GM12878 (cell line): ENCODE measurements at regions not wholly inside any gene's neighbourhood (a gene's known extent, or its start where the extent isn't known, plus 50 kb on each side); places are given as distances from the start of the nearest gene placed in this dataset.

Experiments used
- ATAC-seq: fragments of 200-7000 bp; cut with Tn5 transposase; 3 replicates; pipeline ENCODE4 v1.9.1; 2020; ENCODE audit warnings: mild to moderate bottlenecking, moderate library complexity
- BruUV-seq: library from RNA; stranded (reverse); fragments of 400-500 nt; replicated peaks from 2 replicates; lab custom pipeline; 2021; lab: Mats Ljungman, UMichigan
- CTCF ChIA-PET: fragments of 300-600 bp; sonication (Branson Sonifier 250); formaldehyde crosslinking; extraction: SDS; loops from one replicate; lab custom pipeline; 2021; ENCODE audit warnings: inconsistent platforms; lab: Yijun Ruan, JAX
- POLR2A ChIA-PET: fragments of 350-600 bp; formaldehyde crosslinking; extraction: SDS; loops from one replicate; lab custom pipeline; 2021; ENCODE audit warnings: inconsistent platforms; lab: Charles Lee
- RAD21 ChIA-PET: fragments of 300-600 bp; sonication (Branson Sonifier 250); formaldehyde crosslinking; loops from one replicate; lab custom pipeline; 2023; ENCODE audit warnings: antibody characterized with exemption; ENCODE audit not compliant: unreplicated experiment; lab: Charles Lee
- SMC1A ChIA-PET: fragments of 300-600 bp; sonication (Branson Sonifier 250); formaldehyde crosslinking; loops from one replicate; lab custom pipeline; 2023; ENCODE audit not compliant: unreplicated experiment, uncharacterized antibody; lab: Charles Lee
- DNase-seq: peaks from one replicate; pipeline ENCODE4 v3.0.0-alpha.2; 2011; ENCODE audit warnings: low read depth, low spot score
- FAIRE-seq: peaks from 3 replicates; lab custom pipeline; 2011; peaks lifted over from hg19 to GRCh38; lab: Jason Lieb, UNC
- H2AFZ ChIP-seq: 2 replicates; pipeline ENCODE4 v1.6.0; 2011; ENCODE audit warnings: low read depth, low read length, control low read depth; ENCODE audit not compliant: control insufficient read depth
- H3K27ac ChIP-seq: 2 replicates; pipeline ENCODE4 v1.5.1; 2011; ENCODE audit warnings: control low read depth; ENCODE audit not compliant: control insufficient read depth, insufficient read depth
- H3K27me3 ChIP-seq, 2 experiments: replicated peaks in 1 of 2; 2 replicates each; pipeline versions ENCODE4 v1.6.0 to v1.6.1; 2011; ENCODE audit warnings: low read length in 1 of 2; ENCODE audit not compliant: control insufficient read depth in 2 of 2, insufficient read depth in 2 of 2
- H3K36me3 ChIP-seq, 2 experiments: 2 replicates each; pipeline ENCODE4 v1.5.1; 2011; ENCODE audit warnings: low read length in 1 of 2; ENCODE audit not compliant: control insufficient read depth in 2 of 2, insufficient read depth in 2 of 2
- H3K4me1 ChIP-seq: 2 replicates; pipeline ENCODE4 v1.6.1; 2011; ENCODE audit warnings: mild to moderate bottlenecking, low read length, moderate library complexity, mixed read lengths; ENCODE audit not compliant: control insufficient read depth, insufficient read depth
- H3K4me2 ChIP-seq: 2 replicates; pipeline ENCODE4 v1.6.0; 2011; ENCODE audit warnings: control low read depth; ENCODE audit not compliant: control insufficient read depth, insufficient read depth
- H3K4me3 ChIP-seq: fragments of 200-600 bp; sonication (generic); 2 replicates; pipeline ENCODE4 v1.5.1; 2016
- H3K79me2 ChIP-seq: 2 replicates; pipeline ENCODE4 v1.6.0; 2011; ENCODE audit warnings: low read length; ENCODE audit not compliant: control insufficient read depth, insufficient read depth
- H3K9ac ChIP-seq: 2 replicates; pipeline ENCODE4 v1.8.0; 2011; ENCODE audit warnings: low read length, control low read depth, mixed read lengths; ENCODE audit not compliant: control insufficient read depth, insufficient read depth
- H3K9me3 ChIP-seq: replicated peaks from 3 replicates; pipeline ENCODE4 v1.5.1; 2011; ENCODE audit warnings: mild to moderate bottlenecking, low read length; ENCODE audit not compliant: control insufficient read depth, insufficient read depth
- H4K20me1 ChIP-seq: 2 replicates; pipeline ENCODE4 v1.6.0; 2011; ENCODE audit not compliant: control insufficient read depth, insufficient read depth
- BMI1 ChIP-seq: fragments of 450-650 bp; IDR thresholded peaks from 2 replicates; pipeline ENCODE4 v1.6.1; 2016; ENCODE audit warnings: mild to moderate bottlenecking, moderate library complexity, borderline replicate concordance
- EZH2 ChIP-seq: IDR thresholded peaks from 2 replicates; pipeline ENCODE4 v1.6.1; 2012; ENCODE audit warnings: low read depth, mild to moderate bottlenecking, control low read depth, inconsistent platforms, low read length, borderline replicate concordance; ENCODE audit not compliant: control insufficient read depth
- MEF2A ChIP-seq: IDR thresholded peaks from 2 replicates; pipeline ENCODE4 v1.6.1; 2011; ENCODE audit warnings: low read depth, mild to moderate bottlenecking, low read length, moderate library complexity; ENCODE audit not compliant: insufficient read depth
- MYB ChIP-seq: fragments of 150-350 bp; IDR thresholded peaks from 2 replicates; pipeline ENCODE4 v1.6.1; 2014; ENCODE audit warnings: mild to moderate bottlenecking, low read depth, low read length, borderline replicate concordance
- SMC3 ChIP-seq: IDR thresholded peaks from 2 replicates; pipeline ENCODE4 v1.6.1; 2011; ENCODE audit warnings: low read length, improper control_type of control experiment, borderline replicate concordance
- SUPT20H ChIP-seq: IDR thresholded peaks from 2 replicates; pipeline ENCODE4 v1.6.1; 2011; ENCODE audit warnings: low read depth, mild to moderate bottlenecking, low read length, moderate library complexity, borderline replicate concordance; ENCODE audit not compliant: control insufficient read depth
- TCF3 ChIP-seq: IDR thresholded peaks from 2 replicates; pipeline ENCODE4 v1.6.1; 2012; ENCODE audit warnings: low read depth, mild to moderate bottlenecking, low read length, borderline replicate concordance; ENCODE audit not compliant: insufficient read depth
- WGBS: methylation state at CpG from one replicate; pipeline ENCODE4 v1.1.6; 2016; ENCODE audit warnings: low lambda C conversion rate; ENCODE audit not compliant: insufficient replicate concordance, insufficient coverage; ENCODE audit errors: missing lambda C conversion rate; 5-methylcytosine and 5-hydroxymethylcytosine counted together
- in situ Hi-C: fragments of 300-500 bp; cut with MboI; formaldehyde crosslinking; loops from 9 replicates; pipeline ENCODE4 v1.14.3; 2018; ENCODE audit warnings: mixed read lengths
- intact Hi-C: fragments of 100-400 bp; cut with micrococcal nuclease; formaldehyde crosslinking; loops from one replicate; pipeline ENCODE4 v1.14.2; 2022; ENCODE audit not compliant: unreplicated experiment
- TF ChIP-seq, protein P1 (sequence below): fragments of 450-650 bp; IDR thresholded peaks from 2 replicates; pipeline ENCODE4 v1.6.1; 2017; ENCODE audit warnings: borderline replicate concordance
- TF ChIP-seq, protein P2 (sequence below): fragments of 450-650 bp; IDR thresholded peaks from 2 replicates; pipeline ENCODE4 v1.6.1; 2016; ENCODE audit warnings: mild to moderate bottlenecking, moderate library complexity, borderline replicate concordance
- TF ChIP-seq, protein P3 (sequence below): IDR thresholded peaks from 2 replicates; pipeline ENCODE4 v1.6.1; 2011; ENCODE audit warnings: low read depth, mild to moderate bottlenecking, low read length, moderate library complexity, borderline replicate concordance; ENCODE audit errors: extremely low read depth
- TF ChIP-seq, protein P4 (sequence below): fragments of 450-650 bp; IDR thresholded peaks from 2 replicates; pipeline ENCODE4 v1.6.1; 2017; ENCODE audit warnings: mild to moderate bottlenecking
- TF ChIP-seq, protein P5 (sequence below): fragments of 150-350 bp; IDR thresholded peaks from 2 replicates; pipeline ENCODE4 v1.6.1; 2014; ENCODE audit warnings: mild to moderate bottlenecking, low read depth, low read length

DNA sequence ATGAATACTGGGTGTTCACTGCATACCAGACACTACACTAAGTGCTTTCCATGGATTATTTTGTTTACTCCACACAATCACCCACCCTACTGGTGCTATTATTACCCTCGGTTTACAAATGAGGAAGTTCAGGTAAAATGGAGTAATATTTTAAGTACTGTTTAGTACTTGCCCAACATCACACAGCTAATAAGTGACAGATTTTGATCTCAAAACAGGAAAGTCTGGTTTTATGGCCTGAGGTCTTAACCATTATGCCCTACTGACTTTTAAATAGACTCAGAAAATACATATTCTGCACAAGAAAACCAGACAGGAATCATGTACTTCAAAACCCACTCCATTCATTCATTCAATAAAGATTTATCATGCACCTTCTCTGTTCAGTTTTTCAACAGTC is 431.0 kb upstream of the TLE4 start:
- no peaks in the 10 kb centered on the region for H3K36me3 ChIP-seq
- H3K4me3 ChIP-seq: no peak overlapping the region
- intact Hi-C loops (loop anchor here (10.0 kb wide), 1 partner anchor 56 kb away; no protein-coding TSS in a partner anchor), in situ Hi-C loops (no loop called here)
- POLR2A ChIA-PET: no interaction called here
- no peak overlapping the region for H3K9ac ChIP-seq
- SMC1A ChIA-PET: no interaction called here
- no TSS peak for BruUV-seq
- no peak overlapping the region for H3K27ac ChIP-seq
- no peak for DNase-seq
- H3K4me1 ChIP-seq: no peaks in the 10 kb centered on the region
- no peaks in the 10 kb centered on the region for H4K20me1 ChIP-seq
- no peaks in the 10 kb centered on the region for H3K9me3 ChIP-seq
- H3K79me2 ChIP-seq: no peaks in the 10 kb centered on the region
- no peak for ATAC-seq
- no peaks in the 10 kb centered on the region for H3K27me3 ChIP-seq
- no peak overlapping the region for H2AFZ ChIP-seq
- no peak for FAIRE-seq
- 5% methylated on average over 1 of the region's 1 CpG for WGBS
- H3K4me2 ChIP-seq: no peak overlapping the region
- RAD21 ChIA-PET: no interaction called here
- CTCF ChIA-PET: interaction anchor here (1.0 to 1.1 kb wide), 2 partner anchors 9 to 13 kb away, joined by 3 read pairs; no protein-coding TSS in a partner anchor
- TF ChIP-seq, protein P1, sequence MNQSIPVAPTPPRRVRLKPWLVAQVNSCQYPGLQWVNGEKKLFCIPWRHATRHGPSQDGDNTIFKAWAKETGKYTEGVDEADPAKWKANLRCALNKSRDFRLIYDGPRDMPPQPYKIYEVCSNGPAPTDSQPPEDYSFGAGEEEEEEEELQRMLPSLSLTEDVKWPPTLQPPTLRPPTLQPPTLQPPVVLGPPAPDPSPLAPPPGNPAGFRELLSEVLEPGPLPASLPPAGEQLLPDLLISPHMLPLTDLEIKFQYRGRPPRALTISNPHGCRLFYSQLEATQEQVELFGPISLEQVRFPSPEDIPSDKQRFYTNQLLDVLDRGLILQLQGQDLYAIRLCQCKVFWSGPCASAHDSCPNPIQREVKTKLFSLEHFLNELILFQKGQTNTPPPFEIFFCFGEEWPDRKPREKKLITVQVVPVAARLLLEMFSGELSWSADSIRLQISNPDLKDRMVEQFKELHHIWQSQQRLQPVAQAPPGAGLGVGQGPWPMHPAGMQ: no peak
- TF ChIP-seq SUPT20H: no peak
- no peak for TF ChIP-seq MYB
- TF ChIP-seq EZH2: no peak
- TF ChIP-seq MEF2A: no peak
- no peak for TF ChIP-seq TCF3
- TF ChIP-seq SMC3: no peak
- TF ChIP-seq, protein P2, sequence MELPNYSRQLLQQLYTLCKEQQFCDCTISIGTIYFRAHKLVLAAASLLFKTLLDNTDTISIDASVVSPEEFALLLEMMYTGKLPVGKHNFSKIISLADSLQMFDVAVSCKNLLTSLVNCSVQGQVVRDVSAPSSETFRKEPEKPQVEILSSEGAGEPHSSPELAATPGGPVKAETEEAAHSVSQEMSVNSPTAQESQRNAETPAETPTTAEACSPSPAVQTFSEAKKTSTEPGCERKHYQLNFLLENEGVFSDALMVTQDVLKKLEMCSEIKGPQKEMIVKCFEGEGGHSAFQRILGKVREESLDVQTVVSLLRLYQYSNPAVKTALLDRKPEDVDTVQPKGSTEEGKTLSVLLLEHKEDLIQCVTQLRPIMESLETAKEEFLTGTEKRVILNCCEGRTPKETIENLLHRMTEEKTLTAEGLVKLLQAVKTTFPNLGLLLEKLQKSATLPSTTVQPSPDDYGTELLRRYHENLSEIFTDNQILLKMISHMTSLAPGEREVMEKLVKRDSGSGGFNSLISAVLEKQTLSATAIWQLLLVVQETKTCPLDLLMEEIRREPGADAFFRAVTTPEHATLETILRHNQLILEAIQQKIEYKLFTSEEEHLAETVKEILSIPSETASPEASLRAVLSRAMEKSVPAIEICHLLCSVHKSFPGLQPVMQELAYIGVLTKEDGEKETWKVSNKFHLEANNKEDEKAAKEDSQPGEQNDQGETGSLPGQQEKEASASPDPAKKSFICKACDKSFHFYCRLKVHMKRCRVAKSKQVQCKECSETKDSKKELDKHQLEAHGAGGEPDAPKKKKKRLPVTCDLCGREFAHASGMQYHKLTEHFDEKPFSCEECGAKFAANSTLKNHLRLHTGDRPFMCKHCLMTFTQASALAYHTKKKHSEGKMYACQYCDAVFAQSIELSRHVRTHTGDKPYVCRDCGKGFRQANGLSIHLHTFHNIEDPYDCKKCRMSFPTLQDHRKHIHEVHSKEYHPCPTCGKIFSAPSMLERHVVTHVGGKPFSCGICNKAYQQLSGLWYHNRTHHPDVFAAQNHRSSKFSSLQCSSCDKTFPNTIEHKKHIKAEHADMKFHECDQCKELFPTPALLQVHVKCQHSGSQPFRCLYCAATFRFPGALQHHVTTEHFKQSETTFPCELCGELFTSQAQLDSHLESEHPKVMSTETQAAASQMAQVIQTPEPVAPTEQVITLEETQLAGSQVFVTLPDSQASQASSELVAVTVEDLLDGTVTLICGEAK: no peak
- TF ChIP-seq, protein P3, sequence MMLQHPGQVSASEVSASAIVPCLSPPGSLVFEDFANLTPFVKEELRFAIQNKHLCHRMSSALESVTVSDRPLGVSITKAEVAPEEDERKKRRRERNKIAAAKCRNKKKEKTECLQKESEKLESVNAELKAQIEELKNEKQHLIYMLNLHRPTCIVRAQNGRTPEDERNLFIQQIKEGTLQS: no peak
- TF ChIP-seq, protein P4, sequence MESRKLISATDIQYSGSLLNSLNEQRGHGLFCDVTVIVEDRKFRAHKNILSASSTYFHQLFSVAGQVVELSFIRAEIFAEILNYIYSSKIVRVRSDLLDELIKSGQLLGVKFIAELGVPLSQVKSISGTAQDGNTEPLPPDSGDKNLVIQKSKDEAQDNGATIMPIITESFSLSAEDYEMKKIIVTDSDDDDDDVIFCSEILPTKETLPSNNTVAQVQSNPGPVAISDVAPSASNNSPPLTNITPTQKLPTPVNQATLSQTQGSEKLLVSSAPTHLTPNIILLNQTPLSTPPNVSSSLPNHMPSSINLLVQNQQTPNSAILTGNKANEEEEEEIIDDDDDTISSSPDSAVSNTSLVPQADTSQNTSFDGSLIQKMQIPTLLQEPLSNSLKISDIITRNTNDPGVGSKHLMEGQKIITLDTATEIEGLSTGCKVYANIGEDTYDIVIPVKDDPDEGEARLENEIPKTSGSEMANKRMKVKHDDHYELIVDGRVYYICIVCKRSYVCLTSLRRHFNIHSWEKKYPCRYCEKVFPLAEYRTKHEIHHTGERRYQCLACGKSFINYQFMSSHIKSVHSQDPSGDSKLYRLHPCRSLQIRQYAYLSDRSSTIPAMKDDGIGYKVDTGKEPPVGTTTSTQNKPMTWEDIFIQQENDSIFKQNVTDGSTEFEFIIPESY: no peak
- TF ChIP-seq, protein P5, sequence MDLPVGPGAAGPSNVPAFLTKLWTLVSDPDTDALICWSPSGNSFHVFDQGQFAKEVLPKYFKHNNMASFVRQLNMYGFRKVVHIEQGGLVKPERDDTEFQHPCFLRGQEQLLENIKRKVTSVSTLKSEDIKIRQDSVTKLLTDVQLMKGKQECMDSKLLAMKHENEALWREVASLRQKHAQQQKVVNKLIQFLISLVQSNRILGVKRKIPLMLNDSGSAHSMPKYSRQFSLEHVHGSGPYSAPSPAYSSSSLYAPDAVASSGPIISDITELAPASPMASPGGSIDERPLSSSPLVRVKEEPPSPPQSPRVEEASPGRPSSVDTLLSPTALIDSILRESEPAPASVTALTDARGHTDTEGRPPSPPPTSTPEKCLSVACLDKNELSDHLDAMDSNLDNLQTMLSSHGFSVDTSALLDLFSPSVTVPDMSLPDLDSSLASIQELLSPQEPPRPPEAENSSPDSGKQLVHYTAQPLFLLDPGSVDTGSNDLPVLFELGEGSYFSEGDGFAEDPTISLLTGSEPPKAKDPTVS: no peak
- no peak for TF ChIP-seq BMI1
